ENCODE measurements at regions not wholly inside any gene's neighbourhood (a gene's known extent, or its start where the extent isn't known, plus 50 kb on each side); places are given as distances from the start of the nearest gene placed in this dataset.

GRCh38 chr2:234595829-234596228, 98.9 kb upstream of the ARL4C start:
- CTCF ChIA-PET: interaction anchor here (1.4 to 2.0 kb wide), 2 partner anchors 20 to 51 kb away, joined by 3 to 6 read pairs; no protein-coding TSS in a partner anchor
- TF ChIP-seq, protein P1, sequence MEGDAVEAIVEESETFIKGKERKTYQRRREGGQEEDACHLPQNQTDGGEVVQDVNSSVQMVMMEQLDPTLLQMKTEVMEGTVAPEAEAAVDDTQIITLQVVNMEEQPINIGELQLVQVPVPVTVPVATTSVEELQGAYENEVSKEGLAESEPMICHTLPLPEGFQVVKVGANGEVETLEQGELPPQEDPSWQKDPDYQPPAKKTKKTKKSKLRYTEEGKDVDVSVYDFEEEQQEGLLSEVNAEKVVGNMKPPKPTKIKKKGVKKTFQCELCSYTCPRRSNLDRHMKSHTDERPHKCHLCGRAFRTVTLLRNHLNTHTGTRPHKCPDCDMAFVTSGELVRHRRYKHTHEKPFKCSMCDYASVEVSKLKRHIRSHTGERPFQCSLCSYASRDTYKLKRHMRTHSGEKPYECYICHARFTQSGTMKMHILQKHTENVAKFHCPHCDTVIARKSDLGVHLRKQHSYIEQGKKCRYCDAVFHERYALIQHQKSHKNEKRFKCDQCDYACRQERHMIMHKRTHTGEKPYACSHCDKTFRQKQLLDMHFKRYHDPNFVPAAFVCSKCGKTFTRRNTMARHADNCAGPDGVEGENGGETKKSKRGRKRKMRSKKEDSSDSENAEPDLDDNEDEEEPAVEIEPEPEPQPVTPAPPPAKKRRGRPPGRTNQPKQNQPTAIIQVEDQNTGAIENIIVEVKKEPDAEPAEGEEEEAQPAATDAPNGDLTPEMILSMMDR (IDR thresholded peaks at IDR 0.05; ENCODE audit: insufficient read depth, low read length, missing control alignments): no peak
- DNase-seq (ENCODE audit: low read depth, low spot score): peak; percentile 51
- no peak overlapping the region for H3K4me3 ChIP-seq (ENCODE audit: low read depth, low read length)
- POLR2A ChIA-PET: no interaction called here

DNA sequence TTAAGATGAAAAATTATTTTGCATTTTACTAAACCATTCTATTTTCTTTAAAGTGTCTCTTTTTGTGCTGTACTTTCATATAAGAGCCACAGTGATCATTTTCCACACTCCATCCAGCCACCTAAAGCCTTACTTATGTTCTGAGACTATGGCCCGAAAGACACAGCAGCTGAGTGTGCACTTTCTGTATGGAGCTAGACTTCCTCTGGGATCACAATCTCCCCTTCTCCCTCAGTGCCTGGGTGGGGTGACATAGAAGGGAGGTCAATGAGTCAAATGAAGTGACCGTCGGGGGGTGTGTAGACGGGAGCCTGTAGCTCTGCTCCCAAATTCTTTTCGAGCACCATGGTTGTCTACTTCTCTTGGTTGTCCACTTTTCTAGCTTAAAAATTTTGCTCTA, 97.8 kb upstream of the ARL4C start:
- H3K4me3 ChIP-seq (ENCODE audit: low read depth, low read length): no peak overlapping the region
- POLR2A ChIA-PET: no interaction called here
- TF ChIP-seq, protein P1 (IDR thresholded peaks at IDR 0.05; ENCODE audit: insufficient read depth, low read length, missing control alignments): no peak
- CTCF ChIA-PET: interaction anchor here (0.6 to 2.0 kb wide), 3 partner anchors 22 to 288 kb away, joined by 3 to 6 read pairs (median 3); no protein-coding TSS in a partner anchor
- DNase-seq (ENCODE audit: low read depth, low spot score): no peak

- TF ChIP-seq, protein P1 (IDR thresholded peaks at IDR 0.05; ENCODE audit: insufficient read depth, low read length, missing control alignments): no peak
- H3K4me3 ChIP-seq (ENCODE audit: low read depth, low read length): no peak overlapping the region
- CTCF ChIA-PET: interaction anchor here (1.2 kb wide), 1 partner anchor 29 kb away, joined by 3 read pairs; no protein-coding TSS in a partner anchor
- DNase-seq (ENCODE audit: low read depth, low spot score): peak; percentile 14
- POLR2A ChIA-PET: no interaction called here
Observed at GRCh38 chr2:234593636-234594035, 96.8 kb upstream of the ARL4C start.

DNA sequence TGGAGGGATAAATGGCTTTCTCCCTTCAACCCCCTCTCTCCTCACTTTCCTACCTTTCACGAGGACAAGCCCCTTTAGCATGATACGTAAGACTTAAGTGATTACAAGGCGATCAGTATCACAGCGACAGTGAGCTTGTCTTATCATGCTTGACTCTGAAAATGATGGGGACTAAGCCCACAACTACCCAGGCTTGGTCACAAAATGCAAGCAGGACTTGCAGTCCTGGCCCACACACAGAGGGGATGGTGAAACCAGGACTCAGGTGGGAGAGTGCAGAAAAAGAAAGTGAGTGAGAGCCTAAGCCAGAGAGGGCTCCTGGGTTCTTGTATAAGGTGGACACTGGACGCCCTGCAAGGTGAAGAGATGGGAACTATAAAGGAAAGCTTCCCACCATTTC, 95.7 kb upstream of the ARL4C start:
- POLR2A ChIA-PET: no interaction called here
- no peak overlapping the region for H3K4me3 ChIP-seq (ENCODE audit: low read depth, low read length)
- DNase-seq (ENCODE audit: low read depth, low spot score): no peak
- TF ChIP-seq, protein P1 (IDR thresholded peaks at IDR 0.05; ENCODE audit: insufficient read depth, low read length, missing control alignments): no peak
- CTCF ChIA-PET: interaction anchor here (1.5 kb wide), 1 partner anchor 10 kb away, joined by 5 read pairs; no protein-coding TSS in a partner anchor

GRCh38 chr2:234590076-234590475, 93.2 kb upstream of the ARL4C start:
- TF ChIP-seq, protein P1 (IDR thresholded peaks at IDR 0.05; ENCODE audit: insufficient read depth, low read length, missing control alignments): no peak
- POLR2A ChIA-PET: no interaction called here
- CTCF ChIA-PET: interaction anchor here (1.1 kb wide), 1 partner anchor 518 kb away, joined by 3 read pairs; no protein-coding TSS in a partner anchor
- no peak overlapping the region for H3K4me3 ChIP-seq (ENCODE audit: low read depth, low read length)
- DNase-seq (ENCODE audit: low read depth, low spot score): no peak

- H3K4me3 ChIP-seq (ENCODE audit: low read depth, low read length): no peak overlapping the region
- TF ChIP-seq, protein P1 (IDR thresholded peaks at IDR 0.05; ENCODE audit: insufficient read depth, low read length, missing control alignments): no peak
- ChIA-PET POLR2A (no interaction called here), CTCF (interaction anchor here (0.9 to 1.3 kb wide), 2 partner anchors 11 to 274 kb away, joined by 3 to 4 read pairs; no protein-coding TSS in a partner anchor)
- no peak for DNase-seq (ENCODE audit: low read depth, low spot score)
Observed at GRCh38 chr2:234588054-234588430, 91.2 kb upstream of the ARL4C start.
